DMS153 treated with DMSO at 0.1 percent for 48 hours (cell line): ENCODE measurements at regions not wholly inside any gene's neighbourhood (a gene's known extent, or its start where the extent isn't known, plus 50 kb on each side); places are given as distances from the start of the nearest gene placed in this dataset.

ENCODE experiments used
- DNase-seq: peaks from one replicate; lab custom pipeline; 2025; ENCODE audit not compliant: unreplicated experiment; lab: John Stamatoyannopoulos, UW

GRCh38 chr3:101091489-101091888, 98.3 kb upstream of the ABI3BP start:
- no peak for DNase-seq

GRCh38 chr3:101085752-101086151, 92.5 kb upstream of the ABI3BP start:
- DNase-seq, result no peak

- DNase-seq, result no peak
Measured at GRCh38 chr3:101084404-101084803, 91.2 kb upstream of the ABI3BP start.

- DNase-seq, result no peak
Measured at GRCh38 chr3:101081999-101082398, 88.8 kb upstream of the ABI3BP start.

- DNase-seq, result no peak
Measured at GRCh38 chr3:101081446-101081845, 88.2 kb upstream of the ABI3BP start.

GRCh38 chr3:101077361-101078011, 84.3 kb upstream of the ABI3BP start:
- no peak for DNase-seq

GRCh38 chr3:101074518-101074917, 81.3 kb upstream of the ABI3BP start:
- DNase-seq, result no peak

- no peak for DNase-seq
Measured at GRCh38 chr3:101072300-101072699, 79.1 kb upstream of the ABI3BP start.

- DNase-seq, result no peak
Measured at GRCh38 chr3:101070799-101071121, 77.5 kb upstream of the ABI3BP start.

GRCh38 chr3:101069901-101070798, 76.9 kb upstream of the ABI3BP start:
- peak; percentile 31 for DNase-seq

- no peak for DNase-seq
Measured at GRCh38 chr3:101068876-101069606, 75.8 kb upstream of the ABI3BP start.

GRCh38 chr3:101066711-101067129, 73.5 kb upstream of the ABI3BP start:
- no peak for DNase-seq

GRCh38 chr3:101065962-101066361, 72.7 kb upstream of the ABI3BP start:
- no peak for DNase-seq

GRCh38 chr3:101063401-101063800, 70.2 kb upstream of the ABI3BP start:
- DNase-seq, result no peak

GRCh38 chr3:101061312-101061711, 68.1 kb upstream of the ABI3BP start:
- DNase-seq, result no peak

GRCh38 chr3:101050866-101051265, 57.6 kb upstream of the ABI3BP start:
- DNase-seq, result no peak

GRCh38 chr3:101050046-101050445, 56.8 kb upstream of the ABI3BP start:
- DNase-seq, result no peak

- no peak for DNase-seq
Measured at GRCh38 chr3:101049532-101049931, 56.3 kb upstream of the ABI3BP start.

- no peak for DNase-seq
Measured at GRCh38 chr3:101043687-101044078, 50.5 kb upstream of the ABI3BP start.

- DNase-seq, result no peak
Measured at GRCh38 chr3:101042996-101043686, 49.9 kb upstream of the ABI3BP start.
